H1 (cell line): ENCODE measurements at regions not wholly inside any gene's neighbourhood (a gene's known extent, or its start where the extent isn't known, plus 50 kb on each side); places are given as distances from the start of the nearest gene placed in this dataset.

ENCODE experiments used
- CTCF ChIA-PET: fragments of 300-600 bp; sonication (Branson Sonifier 250); formaldehyde crosslinking; loops from one replicate; lab custom pipeline; 2021; ENCODE audit not compliant: partially characterized antibody; lab: Charles Lee
- POLR2A ChIA-PET: fragments of 300-600 bp; sonication (Branson Sonifier 250); formaldehyde crosslinking; loops from one replicate; lab custom pipeline; 2021; ENCODE audit warnings: inconsistent platforms; ENCODE audit not compliant: partially characterized antibody; lab: Charles Lee
- DNase-seq, 2 experiments: peaks; one replicate each; pipeline versions ENCODE4 v3.0.0 to v3.0.0-alpha.2; 2010 to 2022; ENCODE audit warnings: low spot score in 2 of 2, low read depth in 1 of 2, mixed read lengths in 1 of 2
- FAIRE-seq: peaks from 2 replicates; lab custom pipeline; 2011; peaks lifted over from hg19 to GRCh38; lab: Jason Lieb, UNC
- H2AFZ ChIP-seq: 2 replicates; pipeline ENCODE4 v1.8.1; 2012; ENCODE audit warnings: low read length, inconsistent platforms
- H2AK5ac ChIP-seq: 2 replicates; pipeline ENCODE4 v1.6.1; 2013; ENCODE audit warnings: low read depth, low read length
- H2BK120ac ChIP-seq: replicated peaks from 2 replicates; pipeline ENCODE3; 2013; ENCODE audit warnings: low read depth, low read length, inconsistent platforms
- H2BK12ac ChIP-seq: 2 replicates; pipeline ENCODE4 v1.6.1; 2013; ENCODE audit warnings: low read depth, low read length
- H2BK15ac ChIP-seq: 2 replicates; pipeline ENCODE4 v1.6.1; 2013; ENCODE audit warnings: low read length
- H2BK20ac ChIP-seq: 2 replicates; pipeline ENCODE4 v1.6.1; 2013; ENCODE audit warnings: low read length
- H2BK5ac ChIP-seq: 2 replicates; pipeline ENCODE4 v1.6.1; 2013; ENCODE audit warnings: low read depth, low read length
- H3K14ac ChIP-seq: 2 replicates; pipeline ENCODE4 v1.6.1; 2013; ENCODE audit warnings: inconsistent platforms; ENCODE audit not compliant: insufficient read length
- H3K18ac ChIP-seq: 2 replicates; pipeline ENCODE4 v1.6.1; 2013; ENCODE audit warnings: low read length; ENCODE audit errors: extremely low read depth
- H3K23ac ChIP-seq: 2 replicates; pipeline ENCODE4 v1.6.1; 2013; ENCODE audit warnings: inconsistent platforms; ENCODE audit not compliant: insufficient read length
- H3K23me2 ChIP-seq: 2 replicates; pipeline ENCODE4 v1.6.1; 2013; ENCODE audit warnings: low read depth, low read length
- H3K27ac ChIP-seq: 2 replicates; pipeline ENCODE4 v1.6.1; 2011; ENCODE audit warnings: low read depth, low read length, inconsistent platforms
- H3K27me3 ChIP-seq, 4 experiments: replicated peaks in 1 of 4; 1 replicate in 1 of 4; 2 replicates in 3 of 4; pipeline versions ENCODE4 v1.6.1 to v1.8.1; 2011 to 2013; ENCODE audit warnings: low read length in 3 of 4, mild to moderate bottlenecking in 3 of 4, inconsistent platforms in 2 of 4, mixed read lengths in 2 of 4, moderate library complexity in 1 of 4; ENCODE audit not compliant: control insufficient read depth in 3 of 4, insufficient read depth in 3 of 4; ENCODE audit errors: extremely low read depth in 1 of 4
- H3K36me3 ChIP-seq, 4 experiments: 2 replicates each; pipeline versions ENCODE4 v1.6.1 to v1.8.1; 2011 to 2013; ENCODE audit warnings: mild to moderate bottlenecking in 4 of 4, low read length in 3 of 4, moderate library complexity in 2 of 4, control low read depth in 1 of 4, inconsistent platforms in 1 of 4; ENCODE audit not compliant: insufficient read depth in 4 of 4, control insufficient read depth in 2 of 4
- H3K4ac ChIP-seq: replicated peaks from 2 replicates; pipeline ENCODE3; 2013; ENCODE audit warnings: low read length, low read depth, mixed read lengths, inconsistent platforms; ENCODE audit not compliant: insufficient read length
- H3K4me1 ChIP-seq, 4 experiments: replicated peaks in 1 of 4; 1 replicate in 1 of 4; 2 replicates in 3 of 4; pipeline versions ENCODE4 v1.6.1 to v1.8.1; 2011 to 2013; ENCODE audit warnings: low read length in 3 of 4, inconsistent platforms in 2 of 4, mixed read lengths in 1 of 4; ENCODE audit not compliant: insufficient read depth in 4 of 4, control insufficient read depth in 3 of 4
- H3K4me2 ChIP-seq, 2 experiments: 2 replicates each; pipeline versions ENCODE4 v1.6.1 to v1.8.1; 2011 to 2013; ENCODE audit warnings: low read depth in 2 of 2, low read length in 2 of 2, control low read depth in 1 of 2, inconsistent platforms in 1 of 2, mild to moderate bottlenecking in 1 of 2; ENCODE audit not compliant: insufficient read depth in 1 of 2
- H3K4me3 ChIP-seq, 4 experiments: fragments of 200-600, 300-600 bp in 1 of 4; sonication (generic), shearing (Covaris generic), sonication (Bioruptor Twin) in 1 of 4; 2 replicates each; pipeline versions ENCODE4 v1.5.1 to v1.8.1; 2011 to 2016; ENCODE audit warnings: low read length in 4 of 4, low read depth in 3 of 4, control low read depth in 2 of 4, inconsistent platforms in 2 of 4, mild to moderate bottlenecking in 2 of 4, mixed read lengths in 1 of 4, moderate library complexity in 1 of 4; ENCODE audit not compliant: insufficient read depth in 2 of 4; ENCODE audit errors: extremely low read depth in 1 of 4
- H3K56ac ChIP-seq: replicated peaks from 2 replicates; pipeline ENCODE3; 2013; ENCODE audit warnings: low read depth, mild to moderate bottlenecking, mixed read lengths, low read length, inconsistent platforms; ENCODE audit not compliant: insufficient read length
- H3K79me1 ChIP-seq: 2 replicates; pipeline ENCODE4 v1.6.1; 2013; ENCODE audit warnings: low read depth, low read length, control low read depth
- H3K79me2 ChIP-seq, 2 experiments: 2 replicates each; pipeline versions ENCODE4 v1.6.1 to v1.8.1; 2012 to 2013; ENCODE audit warnings: low read length in 2 of 2, mild to moderate bottlenecking in 2 of 2, inconsistent platforms in 1 of 2; ENCODE audit not compliant: insufficient read depth in 2 of 2, control insufficient read depth in 1 of 2
- H3K9ac ChIP-seq, 4 experiments: replicated peaks in 1 of 4; 1 replicate in 1 of 4; 2 replicates in 3 of 4; pipeline versions ENCODE4 v1.6.1 to v1.8.1; 2011 to 2013; ENCODE audit warnings: low read depth in 3 of 4, low read length in 3 of 4, control low read depth in 2 of 4, mild to moderate bottlenecking in 2 of 4, moderate library complexity in 2 of 4, inconsistent platforms in 1 of 4; ENCODE audit errors: extremely low read depth in 1 of 4
- H3K9me3 ChIP-seq, 2 experiments: 2 replicates each; pipeline versions ENCODE4 v1.6.1 to v1.8.1; 2012 to 2013; ENCODE audit warnings: mild to moderate bottlenecking in 2 of 2, moderate library complexity in 2 of 2, control low read depth in 1 of 2, inconsistent platforms in 1 of 2, low read depth in 1 of 2, low read length in 1 of 2, mixed read lengths in 1 of 2; ENCODE audit not compliant: insufficient read depth in 2 of 2
- H4K20me1 ChIP-seq, 2 experiments: replicated peaks in 1 of 2; 2 replicates each; pipeline versions ENCODE3 to v1.8.1; 2011 to 2013; ENCODE audit warnings: inconsistent platforms in 2 of 2, low read length in 2 of 2, mild to moderate bottlenecking in 1 of 2; ENCODE audit not compliant: insufficient read depth in 2 of 2, control insufficient read depth in 1 of 2
- H4K5ac ChIP-seq: 2 replicates; pipeline ENCODE4 v1.6.1; 2013; ENCODE audit warnings: low read length, low read depth, mixed read lengths, inconsistent platforms; ENCODE audit not compliant: insufficient read length
- H4K8ac ChIP-seq: 2 replicates; pipeline ENCODE4 v1.8.0; 2013; ENCODE audit warnings: mild to moderate bottlenecking, moderate library complexity, low read length, inconsistent platforms; ENCODE audit not compliant: insufficient read depth; ENCODE audit errors: extremely low read depth
- H4K91ac ChIP-seq: replicated peaks from 2 replicates; pipeline ENCODE3; 2013; ENCODE audit warnings: low read length, mixed read lengths, inconsistent platforms; ENCODE audit not compliant: insufficient read length
- KDM5A ChIP-seq: fragments of 200-600 bp; IDR thresholded peaks from 2 replicates; pipeline ENCODE4 v1.7.1; 2012; ENCODE audit warnings: mild to moderate bottlenecking, low read length, inconsistent platforms, mixed read lengths
- POLR2A ChIP-seq, 2 experiments: IDR thresholded peaks; 1 replicate in 1 of 2; 2 replicates in 1 of 2; pipeline ENCODE4 v1.6.1; 2011; ENCODE audit warnings: low read depth in 2 of 2, low read length in 2 of 2, mild to moderate bottlenecking in 2 of 2; ENCODE audit errors: control extremely low read depth in 1 of 2
- WGBS, 2 experiments: shearing (Covaris generic) in 1 of 2; methylation state at CpG; one replicate each; pipeline versions ENCODE4 v1.1.6 to v1.1.7; 2013 to 2015; ENCODE audit warnings: low lambda C conversion rate in 2 of 2, mixed read lengths in 2 of 2, inconsistent platforms in 1 of 2, low coverage in 1 of 2, missing lambda C conversion rate in 1 of 2; ENCODE audit not compliant: insufficient replicate concordance in 2 of 2, insufficient coverage in 1 of 2, insufficient read length in 1 of 2; ENCODE audit errors: extremely low coverage in 1 of 2, missing lambda C conversion rate in 1 of 2; 5-methylcytosine and 5-hydroxymethylcytosine counted together

DNA sequence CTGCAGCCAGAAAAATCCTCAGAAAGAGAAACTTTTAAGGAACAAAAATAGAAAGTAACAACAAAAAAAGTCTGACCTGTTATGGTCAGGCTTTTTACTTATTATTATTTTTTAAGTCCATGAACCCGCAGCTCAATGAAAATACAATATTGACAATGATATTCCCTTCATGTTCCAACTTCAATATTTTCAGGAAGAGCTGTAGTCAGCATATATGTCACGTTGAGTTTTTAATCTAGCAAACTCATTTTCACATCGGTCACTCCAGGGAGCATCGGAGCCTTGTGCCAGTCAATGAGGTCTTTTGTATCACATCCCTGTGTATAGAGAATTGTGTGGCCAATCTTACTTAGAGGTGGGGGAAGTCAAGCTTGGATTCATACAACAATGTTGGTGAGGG, 568.4 kb upstream of the GCFC2 start:
- Histone ChIP-seq H2BK5ac (no peak overlapping the region), H2BK12ac (no peak overlapping the region), H3K23ac (no peak overlapping the region), H2BK15ac (no peak overlapping the region), H3K9me3 (no peaks in the 10 kb centered on the region), H4K91ac (no peak overlapping the region), H3K4me3 (no peak overlapping the region), H3K36me3 (no peaks in the 10 kb centered on the region), H3K27me3 (no peaks in the 10 kb centered on the region), H3K14ac (no peak overlapping the region), H4K5ac (no peak overlapping the region), H3K79me2 (no peaks in the 10 kb centered on the region), H3K23me2 (no peaks in the 10 kb centered on the region), H4K8ac (no peak overlapping the region), H2AFZ (no peak overlapping the region), H2BK20ac (no peak overlapping the region), H4K20me1 (no peaks in the 10 kb centered on the region), H2BK120ac (no peak overlapping the region), H2AK5ac (no peak overlapping the region), H3K79me1 (no peaks in the 10 kb centered on the region), H3K4me1 (peaks cover 0 to 3% (median 1%) of the 10 kb centered on the region in 4 experiments; a peak in 2 of 7 replicates), H3K4me2 (no peak overlapping the region), H3K9ac (no peak overlapping the region), H3K56ac (no peak overlapping the region), H3K4ac (no peak overlapping the region), H3K27ac (no peak overlapping the region), H3K18ac (no peak overlapping the region)
- DNase-seq (no peak), FAIRE-seq (no peak)
- CTCF ChIA-PET = interaction anchor here (1.1 to 1.4 kb wide), 2 partner anchors 42 to 321 kb away, joined by 3 to 4 read pairs; no protein-coding TSS in a partner anchor
- POLR2A ChIA-PET = no interaction called here
- WGBS, 2 experiments = 93% methylated on average over 4 of the region's 4 CpGs; no CpG with 5 or more reads in 1 of the 2 experiments
- no peak for TF ChIP-seq POLR2A (IDR thresholded peaks at IDR 0.05; ENCODE audit: control extremely low read depth in 1 of 2, low read depth in 2 of 2, low read length in 2 of 2)
- no peak for TF ChIP-seq KDM5A
